Endothelial cell (in vitro differentiated cells): ENCODE measurements at regions not wholly inside any gene's neighbourhood (a gene's known extent, or its start where the extent isn't known, plus 50 kb on each side); places are given as distances from the start of the nearest gene placed in this dataset.
"Not testable (repeated sequence)": the region's sequence is repeated elsewhere in the genome, so short reads cannot be mapped to it uniquely, and the experiment has no call there.

Experiments used
- DNase-seq: peaks from one replicate; pipeline ENCODE4 v3.0.0; 2021; ENCODE audit warnings: low spot score
- H3K27ac Mint-ChIP-seq: one replicate; pipeline ENCODE4 v1.8.0; 2021; ENCODE audit warnings: mixed read lengths, inconsistent platforms; ENCODE audit not compliant: unreplicated experiment
- H3K27me3 Mint-ChIP-seq: one replicate; pipeline ENCODE4 v1.8.0; 2021; ENCODE audit warnings: mild to moderate bottlenecking, moderate library complexity, mixed read lengths, inconsistent platforms; ENCODE audit not compliant: unreplicated experiment
- H3K36me3 Mint-ChIP-seq: one replicate; pipeline ENCODE4 v1.8.0; 2021; ENCODE audit warnings: mild to moderate bottlenecking, low read depth, mixed read lengths, inconsistent platforms; ENCODE audit not compliant: unreplicated experiment
- H3K4me1 Mint-ChIP-seq: one replicate; pipeline ENCODE4 v1.8.0; 2021; ENCODE audit warnings: mild to moderate bottlenecking, mixed read lengths, inconsistent platforms; ENCODE audit not compliant: unreplicated experiment
- H3K4me3 Mint-ChIP-seq: one replicate; pipeline ENCODE4 v1.8.0; 2021; ENCODE audit warnings: mild to moderate bottlenecking, mixed read lengths, inconsistent platforms; ENCODE audit not compliant: unreplicated experiment
- H3K9me3 Mint-ChIP-seq: one replicate; pipeline ENCODE4 v1.8.0; 2021; ENCODE audit warnings: mixed read lengths, inconsistent platforms; ENCODE audit not compliant: unreplicated experiment
- TF ChIP-seq, protein P1 (sequence below): fragments of 200-600 bp; sonication (generic); IDR thresholded peaks from one replicate; pipeline ENCODE4 v1.5.0; 2021; ENCODE audit warnings: antibody characterized with exemption; ENCODE audit not compliant: unreplicated experiment

DNA sequence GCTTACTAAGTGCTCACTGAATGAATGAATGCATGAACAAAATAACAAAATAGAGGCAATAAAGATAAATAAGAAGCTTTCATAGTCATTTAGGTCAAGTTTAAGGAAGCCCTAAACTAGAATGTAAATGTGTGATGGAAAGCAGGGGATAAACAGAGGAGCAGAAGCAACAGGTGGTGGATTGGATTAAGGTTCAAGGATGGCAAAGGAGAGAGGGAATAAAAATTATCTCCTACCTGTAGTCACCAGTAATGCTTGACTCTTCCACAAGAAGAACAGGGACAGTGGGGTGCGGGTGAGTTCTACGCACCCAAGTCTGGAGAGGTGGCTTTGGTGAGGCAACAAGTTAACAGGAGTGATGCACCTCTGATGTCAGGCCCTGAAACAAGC is 212.4 kb downstream of the ZIC5 start:
- H3K27me3 Mint-ChIP-seq = no peaks in the 10 kb centered on the region
- no peaks in the 10 kb centered on the region for H3K4me1 Mint-ChIP-seq
- DNase-seq = no peak
- no peak overlapping the region for H3K27ac Mint-ChIP-seq
- no peaks in the 10 kb centered on the region for H3K36me3 Mint-ChIP-seq
- TF ChIP-seq, protein P1, sequence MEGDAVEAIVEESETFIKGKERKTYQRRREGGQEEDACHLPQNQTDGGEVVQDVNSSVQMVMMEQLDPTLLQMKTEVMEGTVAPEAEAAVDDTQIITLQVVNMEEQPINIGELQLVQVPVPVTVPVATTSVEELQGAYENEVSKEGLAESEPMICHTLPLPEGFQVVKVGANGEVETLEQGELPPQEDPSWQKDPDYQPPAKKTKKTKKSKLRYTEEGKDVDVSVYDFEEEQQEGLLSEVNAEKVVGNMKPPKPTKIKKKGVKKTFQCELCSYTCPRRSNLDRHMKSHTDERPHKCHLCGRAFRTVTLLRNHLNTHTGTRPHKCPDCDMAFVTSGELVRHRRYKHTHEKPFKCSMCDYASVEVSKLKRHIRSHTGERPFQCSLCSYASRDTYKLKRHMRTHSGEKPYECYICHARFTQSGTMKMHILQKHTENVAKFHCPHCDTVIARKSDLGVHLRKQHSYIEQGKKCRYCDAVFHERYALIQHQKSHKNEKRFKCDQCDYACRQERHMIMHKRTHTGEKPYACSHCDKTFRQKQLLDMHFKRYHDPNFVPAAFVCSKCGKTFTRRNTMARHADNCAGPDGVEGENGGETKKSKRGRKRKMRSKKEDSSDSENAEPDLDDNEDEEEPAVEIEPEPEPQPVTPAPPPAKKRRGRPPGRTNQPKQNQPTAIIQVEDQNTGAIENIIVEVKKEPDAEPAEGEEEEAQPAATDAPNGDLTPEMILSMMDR = no peak
- no peak overlapping the region for H3K4me3 Mint-ChIP-seq
- no peaks in the 10 kb centered on the region for H3K9me3 Mint-ChIP-seq

DNA sequence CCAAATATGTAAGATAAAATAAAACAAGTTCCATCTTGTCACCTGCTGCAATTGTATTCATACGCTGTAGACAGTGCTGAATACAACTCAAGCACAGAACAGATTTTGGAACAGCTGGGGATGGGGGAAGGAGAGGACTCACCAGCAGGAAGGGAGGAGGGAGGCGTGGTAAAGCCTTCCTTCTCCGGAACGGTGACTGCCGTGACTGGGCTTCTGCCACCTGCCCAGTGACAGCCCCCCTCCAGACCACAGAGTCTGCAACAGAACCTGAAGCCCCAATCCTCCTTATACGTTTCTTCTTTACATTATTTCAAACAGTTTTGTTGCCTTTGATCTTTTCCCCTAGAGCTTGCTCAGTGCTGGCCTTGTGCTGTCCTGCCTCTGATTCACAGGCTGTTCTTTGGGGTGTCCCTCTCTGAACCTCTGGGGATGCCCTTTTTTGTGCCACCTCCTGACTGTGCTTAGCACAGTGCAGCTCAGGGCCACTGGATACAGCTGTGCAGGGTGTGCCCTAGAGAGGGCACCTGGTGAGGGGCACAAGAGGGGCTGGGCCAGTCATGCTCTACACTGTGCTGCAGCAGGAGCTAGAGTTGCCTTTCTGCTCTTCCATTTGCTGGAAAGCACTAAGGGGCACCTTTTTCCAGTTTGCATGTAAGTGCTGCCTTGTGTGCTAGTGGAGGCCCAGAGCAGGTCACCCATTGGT is 213.0 kb downstream of the ZIC5 start:
- TF ChIP-seq, protein P1 = no peak
- Mint-ChIP-seq H3K9me3 (no peaks in the 10 kb centered on the region), H3K27me3 (no peaks in the 10 kb centered on the region), H3K36me3 (no peaks in the 10 kb centered on the region), H3K4me3 (no peak overlapping the region), H3K4me1 (no peaks in the 10 kb centered on the region), H3K27ac (no peak overlapping the region)
- no peak for DNase-seq

DNA sequence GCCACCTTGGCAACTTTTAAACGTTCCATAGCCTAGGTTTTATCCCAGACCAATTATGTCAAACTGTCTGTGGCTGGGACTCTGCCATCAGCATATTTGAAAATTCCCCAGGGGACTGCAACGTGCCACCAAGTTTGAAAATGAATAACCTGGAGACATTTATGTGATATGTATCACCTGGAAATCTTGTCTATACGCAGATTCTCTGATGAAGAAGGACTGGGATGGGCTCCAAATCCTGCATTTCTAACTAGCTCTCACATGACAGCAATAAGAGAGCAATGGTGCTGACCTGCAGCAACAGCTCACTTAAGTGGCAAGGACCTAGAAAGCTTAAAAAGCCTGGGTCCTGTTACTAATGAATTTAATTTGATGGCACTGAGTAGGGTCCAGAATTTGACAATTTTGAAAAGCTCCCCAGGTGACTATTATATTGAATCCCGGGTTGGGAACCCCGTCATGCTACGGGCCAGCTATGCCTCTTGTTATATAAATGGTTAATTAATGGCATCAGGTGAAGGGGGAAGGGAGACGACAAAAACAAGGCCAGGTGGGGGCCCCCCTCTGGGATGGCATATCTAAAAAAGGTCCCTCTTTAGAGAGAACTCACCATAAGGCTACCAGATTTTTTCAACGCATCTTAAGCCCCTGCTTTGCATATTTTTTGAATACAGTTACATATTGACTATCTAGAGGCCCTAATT is 213.7 kb downstream of the ZIC5 start:
- Mint-ChIP-seq H3K4me1 (no peaks in the 10 kb centered on the region), H3K27me3 (no peaks in the 10 kb centered on the region), H3K36me3 (no peaks in the 10 kb centered on the region), H3K4me3 (no peak overlapping the region), H3K9me3 (no peaks in the 10 kb centered on the region), H3K27ac (no peak overlapping the region)
- DNase-seq = no peak
- TF ChIP-seq, protein P1 = no peak

DNA sequence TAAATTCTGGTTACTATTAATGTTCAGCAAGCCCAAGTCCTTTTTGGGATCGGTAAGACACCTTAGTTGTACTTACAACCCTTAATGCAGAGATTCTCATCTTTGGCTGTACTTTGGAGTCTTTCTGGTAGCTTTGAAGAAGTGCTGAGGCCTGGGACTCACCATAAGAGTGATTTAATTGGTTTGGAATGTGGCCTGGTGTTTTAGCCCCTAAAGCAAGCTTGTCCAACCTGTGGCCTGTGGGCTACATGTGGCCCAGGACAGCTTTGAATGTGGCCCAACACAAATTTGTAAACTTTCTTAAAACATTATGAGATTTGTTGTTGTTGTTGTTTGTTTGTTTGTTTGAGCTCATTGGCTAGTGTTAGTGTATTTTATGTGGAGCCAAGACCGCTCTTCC is 215.3 kb downstream of the ZIC5 start:
- Mint-ChIP-seq H3K4me1 (no peaks in the 10 kb centered on the region), H3K4me3 (no peak overlapping the region), H3K36me3 (no peaks in the 10 kb centered on the region), H3K27me3 (no peaks in the 10 kb centered on the region), H3K9me3 (no peaks in the 10 kb centered on the region), H3K27ac (no peak overlapping the region)
- no peak for DNase-seq
- TF ChIP-seq, protein P1 = no peak

DNA sequence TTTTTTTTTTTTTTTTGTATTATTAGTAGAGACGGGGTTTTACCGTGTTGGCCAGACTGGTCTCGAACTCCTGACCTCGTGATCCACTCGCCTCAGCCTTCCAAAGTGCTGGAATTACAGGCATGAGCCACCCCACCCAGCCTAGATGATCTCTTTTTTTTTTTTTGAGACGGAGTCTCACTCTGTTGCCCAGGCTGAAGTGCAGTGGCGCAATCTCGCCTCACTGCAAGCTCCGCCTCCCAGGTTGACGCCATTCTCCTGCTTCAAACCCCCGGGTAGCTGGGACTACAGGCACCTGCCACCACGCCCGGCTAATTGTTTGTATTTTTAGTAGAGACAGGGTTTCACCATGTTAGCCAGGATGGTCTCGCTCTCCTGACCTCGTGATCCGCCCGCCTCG is 216.8 kb downstream of the ZIC5 start:
- not testable (repeated sequence) for H3K4me1 Mint-ChIP-seq, H3K9me3 Mint-ChIP-seq, H3K4me3 Mint-ChIP-seq, H3K36me3 Mint-ChIP-seq, H3K27me3 Mint-ChIP-seq, H3K27ac Mint-ChIP-seq, DNase-seq
